Thymus (tissue), 11 donors: ENCODE measurements at regions not wholly inside any gene's neighbourhood (a gene's known extent, or its start where the extent isn't known, plus 50 kb on each side); places are given as distances from the start of the nearest gene placed in this dataset.
A peak's percentile ranks its signal among the peaks of the same experiment; 100 is the strongest.

Source experiments
- DNase-seq, 9 donors: peaks; one replicate each; pipeline ENCODE4 v3.0.0-alpha.2; 2013; ENCODE audit warnings: low spot score in 9 of 9, low read depth in 6 of 9, missing footprints in 1 of 9
- H3K27ac ChIP-seq, 2 donors: one replicate each; pipeline ENCODE4 v1.5.1; 2013; ENCODE audit warnings: control low read depth in 1 of 2, low read depth in 1 of 2, low read length in 1 of 2, mild to moderate bottlenecking in 1 of 2, moderate library complexity in 1 of 2
- H3K27me3 ChIP-seq, 2 donors: one replicate each; pipeline ENCODE4 v1.5.1; 2013; ENCODE audit warnings: low read length in 1 of 2; ENCODE audit not compliant: control insufficient read depth in 2 of 2, insufficient read depth in 1 of 2
- H3K36me3 ChIP-seq, 2 donors: one replicate each; pipeline ENCODE4 v1.5.1; 2013; ENCODE audit warnings: low read length in 1 of 2, mild to moderate bottlenecking in 1 of 2, moderate library complexity in 1 of 2; ENCODE audit not compliant: control insufficient read depth in 2 of 2, insufficient read depth in 2 of 2
- H3K4me1 ChIP-seq, 2 donors: one replicate each; pipeline ENCODE4 v1.5.1; 2013; ENCODE audit warnings: low read length in 2 of 2; ENCODE audit not compliant: control insufficient read depth in 2 of 2, insufficient read depth in 2 of 2
- H3K4me3 ChIP-seq, 2 donors: one replicate each; pipeline ENCODE4 v1.5.1; 2013; ENCODE audit warnings: low read length in 2 of 2, control low read depth in 1 of 2, mild to moderate bottlenecking in 1 of 2
- H3K9me3 ChIP-seq, 2 donors: one replicate each; pipeline ENCODE4 v1.5.1; 2013; ENCODE audit warnings: low read length in 1 of 2, mild to moderate bottlenecking in 1 of 2; ENCODE audit not compliant: control insufficient read depth in 2 of 2, insufficient read depth in 1 of 2
- WGBS: extraction: QIAGEN DNeasy Blood & Tissue Kit; methylation state at CpG from one replicate; pipeline ENCODE4 v1.1.7; 2013; 5-methylcytosine and 5-hydroxymethylcytosine counted together
- donor health status: healthy.

DNA sequence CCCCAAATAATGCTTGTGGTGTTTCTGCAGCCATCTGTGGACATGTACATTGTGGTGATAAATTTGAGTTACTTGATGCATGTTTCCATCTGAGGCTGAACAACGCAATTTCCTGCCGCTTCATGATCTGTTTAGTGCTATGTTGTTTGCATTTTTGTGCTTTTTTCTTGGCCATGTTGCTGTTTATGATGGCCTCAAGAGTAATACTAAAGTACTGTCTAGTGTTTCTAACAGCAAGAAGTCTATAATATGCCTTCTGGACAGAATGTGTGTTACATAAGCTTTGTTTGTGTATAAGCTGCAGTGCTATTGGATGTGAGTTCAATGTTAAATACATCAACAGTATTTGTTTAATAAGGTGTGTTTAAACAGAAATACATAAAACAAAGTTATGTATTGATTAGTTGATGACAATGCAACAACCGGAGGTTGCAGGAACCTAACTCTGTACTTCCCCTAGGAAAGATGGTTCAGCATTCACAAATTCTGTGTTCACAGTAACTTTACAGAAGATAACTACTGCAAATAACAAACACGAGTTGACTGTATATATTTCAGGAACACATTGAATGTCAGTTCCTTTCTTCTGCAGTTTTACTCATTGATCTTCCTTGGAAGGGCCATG lies 114.8 kb upstream of the USP24 start:
- Histone ChIP-seq H3K27me3 (no peaks in the 10 kb centered on the region), H3K4me1 (peaks cover 31 to 66% of the 10 kb centered on the region in 2 donors), H3K27ac (peak overlapping the region in 1 of 2 donors; percentile 39), H3K36me3 (no peaks in the 10 kb centered on the region), H3K9me3 (no peaks in the 10 kb centered on the region), H3K4me3 (no peak overlapping the region)
- DNase-seq = no peak
- WGBS = 96% methylated on average over 4 of the region's 4 CpGs

DNA sequence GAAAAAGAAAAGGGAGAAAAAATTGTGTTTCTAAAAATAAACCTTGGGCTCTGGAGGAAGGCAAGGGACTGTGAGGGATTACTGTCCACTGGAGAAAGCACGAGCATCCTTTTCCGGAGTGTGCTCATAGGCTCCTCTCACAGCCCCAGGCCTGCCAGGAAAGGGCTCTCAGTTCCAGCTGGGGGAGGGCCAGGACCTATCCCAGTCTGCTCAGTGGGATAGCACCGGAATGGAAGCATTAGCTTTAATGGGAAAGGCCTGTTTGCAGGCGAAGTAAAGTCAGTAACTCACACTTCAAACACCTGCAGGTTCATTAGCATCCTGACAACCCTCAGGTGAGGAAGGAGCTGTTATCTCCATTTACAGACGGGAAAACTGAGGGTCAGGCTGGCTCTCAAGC lies 113.9 kb upstream of the USP24 start:
- WGBS = 96% methylated on average over 5 of the region's 5 CpGs
- no peaks in the 10 kb centered on the region for H3K27me3 ChIP-seq
- no peaks in the 10 kb centered on the region for H3K36me3 ChIP-seq
- H3K4me3 ChIP-seq = no peak overlapping the region
- H3K9me3 ChIP-seq = no peaks in the 10 kb centered on the region
- peaks cover 28 to 59% of the 10 kb centered on the region in 2 donors for H3K4me1 ChIP-seq
- DNase-seq = no peak
- H3K27ac ChIP-seq = peak overlapping the region in 1 of 2 donors; percentile 39

DNA sequence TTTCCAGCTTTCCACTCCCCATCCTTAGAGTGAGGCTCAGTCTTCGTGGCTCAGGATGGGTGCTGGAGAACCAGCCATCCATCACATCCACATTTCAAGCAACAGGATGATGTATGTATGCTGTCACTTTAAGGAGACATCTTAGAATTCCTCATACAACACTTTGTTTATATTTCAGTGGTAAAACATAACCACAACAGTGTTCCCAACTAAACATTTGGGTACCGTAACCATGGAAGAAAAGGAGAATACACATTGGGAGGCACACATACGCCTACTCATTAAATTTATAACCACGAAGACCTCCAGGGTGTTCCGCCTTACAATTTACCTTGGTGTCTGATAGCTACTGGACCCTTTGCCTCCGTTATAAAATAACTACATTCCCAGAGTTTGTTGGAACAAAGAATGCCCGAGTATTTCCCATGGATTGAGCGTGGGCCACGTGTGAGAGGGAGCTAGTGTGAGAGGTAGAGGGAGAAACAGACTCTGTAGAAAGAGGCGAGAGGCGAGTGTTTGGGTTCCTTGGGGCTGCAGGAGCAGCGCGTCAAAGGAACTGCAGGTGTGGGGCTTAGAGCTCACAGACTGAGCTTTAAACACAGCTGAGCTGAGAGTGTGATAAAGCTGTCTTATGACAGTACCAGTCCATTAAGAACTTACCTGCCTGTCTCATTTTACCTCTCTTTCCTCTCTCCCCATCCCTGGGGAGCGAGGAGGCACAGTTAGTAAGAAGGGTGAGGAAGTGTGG lies 111.5 kb upstream of the USP24 start:
- H3K27ac ChIP-seq = peak overlapping the region; percentile 6 to 90
- H3K9me3 ChIP-seq = no peaks in the 10 kb centered on the region
- no peaks in the 10 kb centered on the region for H3K36me3 ChIP-seq
- no peak overlapping the region for H3K4me3 ChIP-seq
- no peaks in the 10 kb centered on the region for H3K27me3 ChIP-seq
- peaks cover 15 to 42% of the 10 kb centered on the region in 2 donors for H3K4me1 ChIP-seq
- peak in 6 of 9 donors; percentile 44 to 86 (median 64) for DNase-seq
- 75% methylated on average over 14 of the region's 14 CpGs for WGBS

DNA sequence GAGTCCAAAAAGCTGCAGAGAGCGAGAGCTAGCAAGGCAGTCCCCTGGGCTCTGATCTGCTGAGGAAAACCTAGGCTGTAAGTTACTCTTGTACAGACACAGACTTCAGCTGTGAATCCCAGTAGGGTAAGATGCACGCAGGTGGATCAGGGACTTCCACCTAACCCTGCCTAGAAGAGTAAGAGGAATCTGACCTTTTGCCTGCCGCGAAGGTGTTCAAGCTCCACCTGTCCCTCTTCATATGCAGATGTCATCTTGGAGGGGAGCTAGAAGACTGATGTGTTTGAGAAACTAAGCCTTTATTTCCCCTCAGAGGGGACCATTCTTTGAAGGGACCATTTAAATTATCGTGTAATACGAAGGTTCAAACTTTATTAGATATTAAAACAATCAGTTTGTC lies 108.6 kb upstream of the USP24 start:
- no peak overlapping the region for H3K27ac ChIP-seq
- no peak overlapping the region for H3K4me3 ChIP-seq
- peaks cover 0 to 2% of the 10 kb centered on the region in 2 donors for H3K9me3 ChIP-seq
- no peaks in the 10 kb centered on the region for H3K36me3 ChIP-seq
- no peaks in the 10 kb centered on the region for H3K27me3 ChIP-seq
- WGBS = 92% methylated on average over 6 of the region's 6 CpGs
- peaks cover 12 to 35% of the 10 kb centered on the region in 2 donors for H3K4me1 ChIP-seq
- DNase-seq = no peak

DNA sequence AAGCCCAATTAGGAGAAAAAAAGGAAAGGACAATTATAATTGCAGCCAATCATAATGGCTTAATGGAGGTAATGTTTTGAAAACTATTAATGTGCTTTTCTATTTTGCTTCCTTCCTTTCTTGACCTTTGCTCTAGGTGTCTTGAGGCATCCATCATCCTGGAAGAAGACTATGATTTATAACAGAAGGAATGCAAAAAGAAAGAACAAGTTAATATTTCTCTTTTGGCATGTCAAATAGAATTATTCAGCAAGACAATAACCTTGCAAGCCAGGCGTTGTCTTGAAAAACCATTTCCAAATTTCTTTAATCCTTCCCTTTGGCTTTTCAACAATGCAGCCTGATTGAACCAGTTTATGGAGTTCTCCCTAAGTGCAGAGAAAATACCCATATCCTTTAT lies 107.7 kb upstream of the USP24 start:
- Histone ChIP-seq H3K4me1 (peaks cover 12 to 31% of the 10 kb centered on the region in 2 donors), H3K27ac (no peak overlapping the region), H3K27me3 (no peaks in the 10 kb centered on the region), H3K4me3 (no peak overlapping the region), H3K9me3 (peaks cover 0 to 2% of the 10 kb centered on the region in 2 donors), H3K36me3 (no peaks in the 10 kb centered on the region)
- 96% methylated on average over 1 of the region's 1 CpG for WGBS
- no peak for DNase-seq

DNA sequence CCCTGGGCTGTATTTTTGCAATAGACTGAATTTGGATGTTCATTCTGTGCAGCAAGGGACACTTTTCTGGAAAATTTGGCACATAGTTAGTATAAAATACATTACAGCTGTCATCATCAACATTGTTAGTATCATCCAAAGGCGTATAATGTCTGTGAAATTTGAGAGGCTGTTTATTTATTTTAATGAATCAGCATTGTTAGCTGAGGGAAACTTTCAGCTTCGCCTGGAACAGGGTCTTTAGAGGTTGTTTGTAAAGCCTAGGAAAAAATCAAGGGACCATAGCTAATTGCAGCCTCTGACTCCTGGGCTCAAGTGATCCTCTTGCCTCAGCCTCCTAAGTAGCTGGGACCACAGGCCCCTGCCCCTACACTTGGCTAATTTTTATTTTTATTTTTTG lies 106.8 kb upstream of the USP24 start:
- Histone ChIP-seq H3K27me3 (no peaks in the 10 kb centered on the region), H3K36me3 (no peaks in the 10 kb centered on the region), H3K4me1 (peaks cover 15 to 32% of the 10 kb centered on the region in 2 donors), H3K27ac (no peak overlapping the region), H3K4me3 (no peak overlapping the region), H3K9me3 (peaks cover 0 to 2% of the 10 kb centered on the region in 2 donors)
- DNase-seq = no peak
- WGBS = 95% methylated on average over 2 of the region's 2 CpGs

DNA sequence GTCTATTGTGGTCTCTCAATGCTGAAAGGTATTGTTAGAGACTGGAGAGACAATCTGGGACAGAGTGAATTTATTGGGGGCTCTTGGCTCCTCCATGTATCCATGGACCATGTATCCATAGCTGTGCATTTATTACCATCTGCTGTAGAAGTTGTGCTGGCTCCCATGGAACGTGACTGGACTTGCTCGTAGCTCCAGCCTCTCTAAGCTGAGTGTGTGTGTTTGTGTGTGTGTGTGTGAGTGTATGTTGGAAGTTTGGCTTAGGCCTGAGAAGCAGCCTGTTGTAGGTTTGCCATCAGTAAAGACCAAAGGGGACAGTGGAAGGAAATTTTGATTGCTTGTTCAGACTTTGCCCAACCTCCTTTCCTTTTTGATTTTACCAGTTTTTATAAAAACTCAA lies 105.7 kb upstream of the USP24 start:
- Histone ChIP-seq H3K27me3 (no peaks in the 10 kb centered on the region), H3K27ac (peak overlapping the region in 1 of 2 donors; percentile 37), H3K4me3 (no peak overlapping the region), H3K36me3 (no peaks in the 10 kb centered on the region), H3K9me3 (peaks cover 0 to 4% of the 10 kb centered on the region in 2 donors), H3K4me1 (peaks cover 14 to 29% of the 10 kb centered on the region in 2 donors)
- WGBS = 94% methylated on average over 2 of the region's 2 CpGs
- DNase-seq = no peak

DNA sequence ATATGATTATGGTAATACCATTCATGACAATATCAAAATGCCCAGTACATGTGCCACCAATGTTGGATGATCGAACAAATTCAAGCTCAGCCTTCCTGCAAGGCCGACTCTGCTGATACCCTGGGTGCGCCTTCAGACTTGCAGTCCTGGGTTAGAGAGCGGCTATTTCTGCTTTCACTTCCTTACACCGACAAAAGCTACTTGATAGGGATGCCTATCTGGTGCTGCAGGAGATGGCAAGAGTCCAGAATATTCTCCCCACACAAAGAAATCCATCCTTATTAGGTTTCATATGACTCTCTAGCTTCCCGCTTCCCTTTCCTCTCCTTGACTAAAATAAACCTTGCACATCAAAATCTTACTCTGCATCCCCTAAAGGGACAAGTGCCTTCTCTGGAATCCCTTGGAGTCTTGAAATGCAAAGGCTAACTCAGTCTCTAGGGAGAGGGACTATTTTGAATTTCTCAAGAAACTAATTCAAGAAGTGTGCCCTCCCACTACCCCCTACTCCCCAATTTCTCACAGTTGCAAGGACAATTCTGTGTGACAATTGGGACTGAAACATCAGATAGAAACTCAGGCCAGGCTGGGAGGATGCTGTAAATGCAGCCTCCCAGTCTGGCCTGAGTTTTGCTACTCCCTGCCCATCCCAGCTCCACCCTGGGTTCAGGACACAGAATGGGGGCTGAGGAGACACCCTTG lies 103.1 kb upstream of the USP24 start:
- Histone ChIP-seq H3K4me3 (no peak overlapping the region), H3K36me3 (no peaks in the 10 kb centered on the region), H3K4me1 (peaks cover 14 to 27% of the 10 kb centered on the region in 2 donors), H3K27ac (no peak overlapping the region), H3K9me3 (peaks cover 0 to 4% of the 10 kb centered on the region in 2 donors), H3K27me3 (no peaks in the 10 kb centered on the region)
- WGBS = 86% methylated on average over 6 of the region's 6 CpGs
- DNase-seq = no peak

DNA sequence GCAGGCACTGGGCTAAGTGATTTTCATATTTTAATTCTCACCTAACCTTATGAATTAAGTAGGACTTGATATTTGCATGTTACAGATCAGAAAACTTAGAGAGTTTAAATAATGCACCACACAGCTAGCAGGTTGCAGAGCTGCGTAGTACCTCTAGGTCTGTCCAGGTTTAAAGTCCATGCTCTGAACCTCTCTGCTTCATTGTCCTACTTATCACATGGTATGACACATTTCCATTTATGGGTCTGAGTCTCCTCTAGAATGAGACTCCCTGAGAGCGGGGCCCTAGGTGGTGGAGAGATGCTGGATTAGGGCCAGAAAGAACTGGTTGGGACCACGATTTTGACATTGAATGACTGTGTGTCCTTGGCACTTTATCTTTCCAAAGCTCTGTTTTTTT lies 102.5 kb upstream of the USP24 start:
- WGBS = 94% methylated on average over 3 of the region's 3 CpGs
- Histone ChIP-seq H3K36me3 (no peaks in the 10 kb centered on the region), H3K9me3 (peaks cover 0 to 4% of the 10 kb centered on the region in 2 donors), H3K4me3 (no peak overlapping the region), H3K4me1 (peaks cover 14 to 27% of the 10 kb centered on the region in 2 donors), H3K27me3 (no peaks in the 10 kb centered on the region), H3K27ac (no peak overlapping the region)
- DNase-seq = no peak
